B cell (primary cell): ENCODE measurements at regions not wholly inside any gene's neighbourhood (a gene's known extent, or its start where the extent isn't known, plus 50 kb on each side); places are given as distances from the start of the nearest gene placed in this dataset.

Source experiments
- ATAC-seq: fragments of 200-7000 bp; cut with Tn5 transposase; one replicate; pipeline ENCODE4 v1.10.0; 2021; ENCODE audit warnings: low read depth, mild to moderate bottlenecking, moderate number of reproducible peaks, moderate library complexity
- CTCF ChIA-PET: fragments of 350-600 bp; sonication (Branson Sonifier 250); formaldehyde crosslinking; loops from one replicate; lab custom pipeline; 2021; ENCODE audit warnings: antibody characterized with exemption, inconsistent platforms; lab: Charles Lee
- POLR2A ChIA-PET: fragments of 350-600 bp; sonication (Branson Sonifier 250); formaldehyde crosslinking; loops from one replicate; lab custom pipeline; 2021; ENCODE audit warnings: antibody characterized with exemption; lab: Charles Lee
- DNase-seq: peaks from one replicate; pipeline ENCODE4 v3.0.0; 2013
- H2AFZ ChIP-seq: 2 replicates; pipeline ENCODE4 v1.6.1; 2012; ENCODE audit warnings: mild to moderate bottlenecking, low read depth, low read length; ENCODE audit not compliant: insufficient read depth, poor library complexity, severe bottlenecking
- H3K27ac ChIP-seq, 2 donors: 1 replicate in 1 of 2; 2 replicates in 1 of 2; pipeline ENCODE4 v1.5.1; 2012 to 2013; ENCODE audit warnings: low read length in 2 of 2, mild to moderate bottlenecking in 2 of 2, moderate library complexity in 1 of 2
- H3K27me3 ChIP-seq, 4 experiments: fragments of 200-600 bp in 1 of 4; sonication (generic) in 1 of 4; replicated peaks in 1 of 4; 1 replicate in 2 of 4; 2 replicates in 2 of 4; pipeline versions ENCODE4 v1.6.1 to v1.7.0; 2013 to 2016; ENCODE audit warnings: low read length in 3 of 4, mild to moderate bottlenecking in 2 of 4, mixed read lengths in 1 of 4, moderate library complexity in 1 of 4; ENCODE audit not compliant: insufficient read depth in 4 of 4, control insufficient read depth in 3 of 4; ENCODE audit errors: control extremely low read depth in 1 of 4
- H3K36me3 ChIP-seq, 2 experiments: replicated peaks in 1 of 2; 1 replicate in 1 of 2; 2 replicates in 1 of 2; pipeline versions ENCODE4 v1.6.1 to v1.7.1; 2013; ENCODE audit warnings: low read length in 1 of 2; ENCODE audit not compliant: insufficient read depth in 2 of 2, control insufficient read depth in 1 of 2; ENCODE audit errors: control extremely low read depth in 1 of 2, extremely low read depth in 1 of 2
- H3K4me1 ChIP-seq, 2 donors: fragments of 200-600 bp in 1 of 2; sonication (generic) in 1 of 2; 1 replicate in 1 of 2; 2 replicates in 1 of 2; pipeline versions ENCODE4 v1.5.1 to v1.6.1; 2013 to 2017; ENCODE audit warnings: low read length in 2 of 2; ENCODE audit not compliant: control insufficient read depth in 2 of 2, insufficient read depth in 2 of 2
- H3K4me2 ChIP-seq: replicated peaks from 2 replicates; pipeline ENCODE3; 2012; ENCODE audit warnings: mild to moderate bottlenecking, low read depth, low read length; ENCODE audit not compliant: poor library complexity, severe bottlenecking
- H3K4me3 ChIP-seq, 5 experiments: fragments of 200-600 bp in 1 of 5; sonication (generic) in 1 of 5; 1 replicate in 3 of 5; 2 replicates in 2 of 5; pipeline versions ENCODE4 v1.5.1 to v1.7.0; 2011 to 2016; ENCODE audit warnings: low read length in 4 of 5, mild to moderate bottlenecking in 4 of 5, low read depth in 2 of 5, control low read depth in 1 of 5, moderate library complexity in 1 of 5; ENCODE audit not compliant: insufficient read depth in 1 of 5; ENCODE audit errors: control extremely low read depth in 1 of 5, extremely low read depth in 1 of 5
- H3K79me2 ChIP-seq: fragments of 200-600 bp; sonication (generic); one replicate; pipeline ENCODE4 v1.6.0; 2016; ENCODE audit warnings: low read length; ENCODE audit not compliant: control insufficient read depth, insufficient read depth
- H3K9ac ChIP-seq: fragments of 200-600 bp; sonication (generic); 2 replicates; pipeline ENCODE4 v1.6.1; 2017; ENCODE audit warnings: mild to moderate bottlenecking, low read length, moderate library complexity
- H3K9me3 ChIP-seq, 3 donors: one replicate each; pipeline versions ENCODE4 v1.6.1 to v1.7.1; 2013; ENCODE audit warnings: low read length in 2 of 3; ENCODE audit not compliant: control insufficient read depth in 2 of 3, insufficient read depth in 1 of 3; ENCODE audit errors: control extremely low read depth in 1 of 3
- H4K20me1 ChIP-seq: 2 replicates; pipeline ENCODE4 v1.6.0; 2012; ENCODE audit warnings: mild to moderate bottlenecking, low read length; ENCODE audit not compliant: insufficient read depth, control insufficient read depth, poor library complexity, severe bottlenecking
- H3K27ac Mint-ChIP-seq: one replicate; pipeline ENCODE4 v1.8.0; 2021; ENCODE audit warnings: mixed read lengths
- H3K27me3 Mint-ChIP-seq: one replicate; pipeline ENCODE4 v1.8.0; 2021; ENCODE audit warnings: mixed read lengths
- H3K4me1 Mint-ChIP-seq: one replicate; pipeline ENCODE4 v1.8.0; 2021; ENCODE audit warnings: mixed read lengths
- H3K4me3 Mint-ChIP-seq: one replicate; pipeline ENCODE4 v1.8.0; 2021; ENCODE audit warnings: mixed read lengths
- H3K9me3 Mint-ChIP-seq: one replicate; pipeline ENCODE4 v1.8.0; 2022; ENCODE audit warnings: mixed read lengths; ENCODE audit not compliant: insufficient read depth
- EZH2 ChIP-seq: IDR thresholded peaks from 2 replicates; pipeline ENCODE4 v1.6.1; 2012; ENCODE audit warnings: borderline replicate concordance, low read depth, mild to moderate bottlenecking, moderate library complexity, low read length; ENCODE audit not compliant: insufficient read depth, poor library complexity, severe bottlenecking
- WGBS: methylation state at CpG from one replicate; pipeline ENCODE4 v1.1.5; 2013; ENCODE audit warnings: missing lambda C conversion rate; ENCODE audit not compliant: insufficient coverage; 5-methylcytosine and 5-hydroxymethylcytosine counted together
- intact Hi-C: fragments of 100-400 bp; cut with micrococcal nuclease; formaldehyde crosslinking; loops from one replicate; pipeline ENCODE4 v1.10.0; 2022
- TF ChIP-seq, protein P1 (sequence below): fragments of 200-600 bp; IDR thresholded peaks from one replicate; pipeline ENCODE4 v1.8.0; 2022; ENCODE audit warnings: antibody characterized with exemption, mild to moderate bottlenecking

DNA sequence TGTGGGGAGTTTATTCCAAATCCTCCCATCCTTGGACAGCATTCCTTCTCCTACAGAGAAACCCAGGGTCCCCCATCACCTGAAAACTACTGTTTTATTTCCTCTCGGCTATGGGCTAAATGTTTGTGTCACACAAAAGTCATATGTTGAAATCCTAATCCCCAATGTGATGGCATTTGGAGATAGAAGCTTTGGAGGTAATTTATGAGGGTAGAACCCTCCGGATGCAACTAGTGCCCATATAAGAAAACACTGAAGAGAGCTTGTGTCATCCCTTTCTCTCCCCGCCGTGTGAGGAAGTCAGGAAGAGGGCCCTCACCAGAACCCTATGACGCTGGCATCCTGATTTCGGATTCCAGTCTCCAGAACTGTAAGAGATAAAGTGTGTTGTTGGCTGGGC is 127.8 kb upstream of the NOCT start:
- no peak for ATAC-seq
- no peaks in the 10 kb centered on the region for H3K4me1 Mint-ChIP-seq
- no peaks in the 10 kb centered on the region for H3K4me1 ChIP-seq
- H3K9ac ChIP-seq, result no peak overlapping the region
- H3K36me3 ChIP-seq, result no peaks in the 10 kb centered on the region
- POLR2A ChIA-PET, result no interaction called here
- no peak overlapping the region for H3K4me3 Mint-ChIP-seq
- no peaks in the 10 kb centered on the region for H4K20me1 ChIP-seq
- no peak overlapping the region for H2AFZ ChIP-seq
- 100% methylated on average over 1 of the region's 6 CpGs for WGBS
- H3K27ac Mint-ChIP-seq, result no peak overlapping the region
- H3K4me3 ChIP-seq, result no peak overlapping the region
- CTCF ChIA-PET, result no interaction called here
- H3K27ac ChIP-seq, result no peak overlapping the region
- peaks cover 0 to 3% (median 0%) of the 10 kb centered on the region in 4 experiments for H3K27me3 ChIP-seq
- no peaks in the 10 kb centered on the region for H3K79me2 ChIP-seq
- H3K9me3 ChIP-seq, result no peaks in the 10 kb centered on the region
- intact Hi-C loops, result no loop called here
- DNase-seq, result no peak
- H3K9me3 Mint-ChIP-seq, result no peaks in the 10 kb centered on the region
- TF ChIP-seq, protein P1, sequence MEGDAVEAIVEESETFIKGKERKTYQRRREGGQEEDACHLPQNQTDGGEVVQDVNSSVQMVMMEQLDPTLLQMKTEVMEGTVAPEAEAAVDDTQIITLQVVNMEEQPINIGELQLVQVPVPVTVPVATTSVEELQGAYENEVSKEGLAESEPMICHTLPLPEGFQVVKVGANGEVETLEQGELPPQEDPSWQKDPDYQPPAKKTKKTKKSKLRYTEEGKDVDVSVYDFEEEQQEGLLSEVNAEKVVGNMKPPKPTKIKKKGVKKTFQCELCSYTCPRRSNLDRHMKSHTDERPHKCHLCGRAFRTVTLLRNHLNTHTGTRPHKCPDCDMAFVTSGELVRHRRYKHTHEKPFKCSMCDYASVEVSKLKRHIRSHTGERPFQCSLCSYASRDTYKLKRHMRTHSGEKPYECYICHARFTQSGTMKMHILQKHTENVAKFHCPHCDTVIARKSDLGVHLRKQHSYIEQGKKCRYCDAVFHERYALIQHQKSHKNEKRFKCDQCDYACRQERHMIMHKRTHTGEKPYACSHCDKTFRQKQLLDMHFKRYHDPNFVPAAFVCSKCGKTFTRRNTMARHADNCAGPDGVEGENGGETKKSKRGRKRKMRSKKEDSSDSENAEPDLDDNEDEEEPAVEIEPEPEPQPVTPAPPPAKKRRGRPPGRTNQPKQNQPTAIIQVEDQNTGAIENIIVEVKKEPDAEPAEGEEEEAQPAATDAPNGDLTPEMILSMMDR, result no peak
- TF ChIP-seq EZH2, result no peak
- no peak overlapping the region for H3K4me2 ChIP-seq
- H3K27me3 Mint-ChIP-seq, result peaks cover 17% of the 10 kb centered on the region

GRCh38 chr4:138887341-138887740 is 128.2 kb upstream of the NOCT start:
- H3K27ac ChIP-seq, result no peak overlapping the region
- no peak overlapping the region for H3K4me3 Mint-ChIP-seq
- peaks cover 17% of the 10 kb centered on the region for H3K27me3 Mint-ChIP-seq
- intact Hi-C loops, result no loop called here
- no peaks in the 10 kb centered on the region for H3K79me2 ChIP-seq
- H3K4me1 Mint-ChIP-seq, result no peaks in the 10 kb centered on the region
- H3K9ac ChIP-seq, result no peak overlapping the region
- no peaks in the 10 kb centered on the region for H3K9me3 Mint-ChIP-seq
- no peak overlapping the region for H2AFZ ChIP-seq
- no peaks in the 10 kb centered on the region for H3K36me3 ChIP-seq
- H3K27me3 ChIP-seq, result peaks cover 0 to 3% (median 0%) of the 10 kb centered on the region in 4 experiments
- no peak overlapping the region for H3K4me3 ChIP-seq
- no peak overlapping the region for H3K4me2 ChIP-seq
- H3K9me3 ChIP-seq, result no peaks in the 10 kb centered on the region
- H4K20me1 ChIP-seq, result no peaks in the 10 kb centered on the region
- 89% methylated on average over 2 of the region's 4 CpGs for WGBS
- TF ChIP-seq, protein P1, result no peak
- TF ChIP-seq EZH2, result no peak
- DNase-seq, result no peak
- POLR2A ChIA-PET, result no interaction called here
- no peak overlapping the region for H3K27ac Mint-ChIP-seq
- no peak for ATAC-seq
- CTCF ChIA-PET, result no interaction called here
- H3K4me1 ChIP-seq, result no peaks in the 10 kb centered on the region
